Body of pancreas (tissue), 4 donors: ENCODE measurements at regions not wholly inside any gene's neighbourhood (a gene's known extent, or its start where the extent isn't known, plus 50 kb on each side); places are given as distances from the start of the nearest gene placed in this dataset.

Source experiments
- CTCF ChIP-seq, 7 experiments: fragments of 450-650 bp in 4 of 7; fragments of 200-600 bp in 3 of 7; sonication (generic) in 3 of 7; IDR thresholded peaks; one replicate each; pipeline ENCODE4 v1.5.1; 2016 to 2019; ENCODE audit warnings: antibody characterized with exemption in 7 of 7
- POLR2A ChIP-seq, 3 donors: fragments of 450-650 bp; IDR thresholded peaks; one replicate each; pipeline ENCODE4 v1.6.1; 2016; ENCODE audit warnings: antibody characterized with exemption in 3 of 3, mild to moderate bottlenecking in 2 of 3

- TF ChIP-seq POLR2A (IDR thresholded peaks at IDR 0.05) (no peak), CTCF (IDR thresholded peaks at IDR 0.05) (no peak)
These were observed 320.2 kb downstream of the TMX3 start for GRCh38 chr18:68394705-68395104.
